ENCODE measurements at regions not wholly inside any gene's neighbourhood (a gene's known extent, or its start where the extent isn't known, plus 50 kb on each side); places are given as distances from the start of the nearest gene placed in this dataset.

DNA sequence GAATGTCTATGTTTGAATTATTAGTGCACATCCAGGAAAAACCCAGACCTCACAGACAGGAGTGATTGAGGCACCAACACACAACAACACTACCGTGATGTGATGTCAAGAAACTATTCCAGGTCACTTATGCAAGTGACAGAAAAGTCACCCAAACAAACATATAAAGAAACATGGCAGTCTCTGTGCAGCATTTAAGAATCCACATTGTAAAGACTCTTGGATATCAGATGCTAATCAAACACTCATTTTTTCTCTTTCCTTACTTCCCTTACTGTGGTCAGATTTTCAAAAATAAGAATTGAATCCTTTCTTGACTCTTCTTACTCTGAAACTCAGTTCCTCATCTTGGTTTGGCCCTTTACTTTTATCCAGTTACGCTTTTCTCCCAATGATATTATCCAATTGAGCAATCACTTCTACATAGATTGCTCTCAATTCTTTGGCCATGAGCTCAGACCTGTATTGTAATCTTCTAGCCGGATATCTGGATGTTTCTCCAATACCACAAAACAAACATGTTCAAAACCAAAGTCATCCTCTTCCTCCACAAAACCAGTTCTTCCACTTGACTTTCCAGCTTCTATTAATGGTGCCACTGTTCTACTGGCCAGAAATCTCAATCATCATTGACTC is 115.4 kb downstream of the DUSP6 start:
- ATAC-seq (ENCODE audit: insufficient number of reproducible peaks, low FRiP score, low read depth) = no peak
- TF ChIP-seq, protein P1, sequence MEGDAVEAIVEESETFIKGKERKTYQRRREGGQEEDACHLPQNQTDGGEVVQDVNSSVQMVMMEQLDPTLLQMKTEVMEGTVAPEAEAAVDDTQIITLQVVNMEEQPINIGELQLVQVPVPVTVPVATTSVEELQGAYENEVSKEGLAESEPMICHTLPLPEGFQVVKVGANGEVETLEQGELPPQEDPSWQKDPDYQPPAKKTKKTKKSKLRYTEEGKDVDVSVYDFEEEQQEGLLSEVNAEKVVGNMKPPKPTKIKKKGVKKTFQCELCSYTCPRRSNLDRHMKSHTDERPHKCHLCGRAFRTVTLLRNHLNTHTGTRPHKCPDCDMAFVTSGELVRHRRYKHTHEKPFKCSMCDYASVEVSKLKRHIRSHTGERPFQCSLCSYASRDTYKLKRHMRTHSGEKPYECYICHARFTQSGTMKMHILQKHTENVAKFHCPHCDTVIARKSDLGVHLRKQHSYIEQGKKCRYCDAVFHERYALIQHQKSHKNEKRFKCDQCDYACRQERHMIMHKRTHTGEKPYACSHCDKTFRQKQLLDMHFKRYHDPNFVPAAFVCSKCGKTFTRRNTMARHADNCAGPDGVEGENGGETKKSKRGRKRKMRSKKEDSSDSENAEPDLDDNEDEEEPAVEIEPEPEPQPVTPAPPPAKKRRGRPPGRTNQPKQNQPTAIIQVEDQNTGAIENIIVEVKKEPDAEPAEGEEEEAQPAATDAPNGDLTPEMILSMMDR (IDR thresholded peaks at IDR 0.05) = no peak
- H3K4me3 ChIP-seq = no peak overlapping the region
- H3K27me3 ChIP-seq (replicated peaks; ENCODE audit: insufficient read depth) = no peaks in the 10 kb centered on the region
- H3K27ac ChIP-seq = no peak overlapping the region
- no peaks in the 10 kb centered on the region for H3K9me3 ChIP-seq
- no peaks in the 10 kb centered on the region for H3K36me3 ChIP-seq
- no peak for DNase-seq (ENCODE audit: low spot score)
- H3K4me1 ChIP-seq (ENCODE audit: control insufficient read depth in 1 of 2, low read depth in 2 of 2) = peaks cover 8 to 11% of the 10 kb centered on the region in 2 donors

DNA sequence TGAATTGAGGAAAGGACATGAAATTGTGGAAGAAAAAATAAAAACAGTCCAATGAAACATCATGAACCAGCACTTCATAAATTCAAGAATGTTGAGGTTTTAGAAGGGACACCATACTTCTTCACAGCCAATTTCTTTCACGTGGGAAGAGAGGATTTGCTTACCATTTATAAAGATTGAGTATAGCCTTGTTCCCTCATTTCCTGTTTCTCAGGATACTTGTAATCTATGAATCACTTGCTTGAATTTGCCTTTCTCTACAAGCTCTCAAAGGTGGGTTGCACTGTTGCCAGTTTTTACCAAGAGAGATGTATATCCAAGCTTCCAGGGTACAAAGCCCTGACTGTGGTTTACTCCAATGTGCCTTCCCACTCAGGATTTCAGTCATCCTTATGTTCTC is 116.1 kb downstream of the DUSP6 start:
- Histone ChIP-seq H3K27me3 (replicated peaks; ENCODE audit: insufficient read depth) (no peaks in the 10 kb centered on the region), H3K9me3 (no peaks in the 10 kb centered on the region), H3K36me3 (no peaks in the 10 kb centered on the region), H3K4me1 (ENCODE audit: control insufficient read depth in 1 of 2, low read depth in 2 of 2) (peaks cover 8 to 11% of the 10 kb centered on the region in 2 donors), H3K27ac (no peak overlapping the region), H3K4me3 (no peak overlapping the region)
- DNase-seq (ENCODE audit: low spot score) (no peak), ATAC-seq (ENCODE audit: insufficient number of reproducible peaks, low FRiP score, low read depth) (no peak)
- TF ChIP-seq, protein P1 (IDR thresholded peaks at IDR 0.05) = no peak

DNA sequence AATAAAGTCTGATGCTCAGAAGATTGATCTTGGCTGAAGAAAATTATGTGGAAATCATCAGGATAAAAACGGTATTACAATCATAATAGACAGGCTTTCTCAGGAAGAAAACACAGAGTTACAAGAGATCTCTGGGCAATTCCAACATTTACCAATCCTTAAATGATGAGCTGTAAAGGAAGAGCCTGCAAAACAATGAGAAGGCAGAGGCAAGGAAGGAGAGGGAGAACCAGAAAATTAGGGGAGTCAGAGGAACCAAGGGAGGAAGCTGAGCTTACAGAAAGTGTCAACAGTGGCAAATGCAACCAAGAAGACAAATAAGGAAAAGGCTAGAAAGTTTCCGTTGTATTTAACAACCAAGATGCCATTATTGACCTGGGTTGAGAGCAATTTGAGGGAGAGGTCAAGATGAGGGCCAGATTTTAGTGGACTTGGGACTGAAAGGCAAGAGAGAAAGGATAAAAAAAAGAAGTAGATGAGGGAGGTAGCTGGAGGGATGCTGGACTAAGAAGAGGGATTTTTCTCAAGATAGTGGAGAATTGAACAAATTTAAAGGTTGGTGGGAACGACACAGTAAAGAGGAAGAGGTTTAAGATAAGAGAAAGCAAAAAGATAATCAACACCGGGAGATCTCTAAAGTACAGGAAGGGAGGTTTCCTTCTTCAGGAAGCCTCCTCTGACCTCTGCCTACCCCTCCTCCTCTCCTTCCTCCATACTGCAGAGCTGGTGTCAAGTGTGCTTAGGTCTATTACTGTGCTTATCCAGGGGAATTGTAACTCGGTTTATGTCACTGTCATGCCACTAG is 116.9 kb downstream of the DUSP6 start:
- no peak for DNase-seq (ENCODE audit: low spot score)
- H3K36me3 ChIP-seq = no peaks in the 10 kb centered on the region
- no peaks in the 10 kb centered on the region for H3K27me3 ChIP-seq (replicated peaks; ENCODE audit: insufficient read depth)
- H3K9me3 ChIP-seq = no peaks in the 10 kb centered on the region
- H3K4me1 ChIP-seq (ENCODE audit: control insufficient read depth in 1 of 2, low read depth in 2 of 2) = peaks cover 8 to 11% of the 10 kb centered on the region in 2 donors
- no peak overlapping the region for H3K4me3 ChIP-seq
- TF ChIP-seq, protein P1 (IDR thresholded peaks at IDR 0.05) = no peak
- no peak for ATAC-seq (ENCODE audit: insufficient number of reproducible peaks, low FRiP score, low read depth)
- H3K27ac ChIP-seq = no peak overlapping the region

DNA sequence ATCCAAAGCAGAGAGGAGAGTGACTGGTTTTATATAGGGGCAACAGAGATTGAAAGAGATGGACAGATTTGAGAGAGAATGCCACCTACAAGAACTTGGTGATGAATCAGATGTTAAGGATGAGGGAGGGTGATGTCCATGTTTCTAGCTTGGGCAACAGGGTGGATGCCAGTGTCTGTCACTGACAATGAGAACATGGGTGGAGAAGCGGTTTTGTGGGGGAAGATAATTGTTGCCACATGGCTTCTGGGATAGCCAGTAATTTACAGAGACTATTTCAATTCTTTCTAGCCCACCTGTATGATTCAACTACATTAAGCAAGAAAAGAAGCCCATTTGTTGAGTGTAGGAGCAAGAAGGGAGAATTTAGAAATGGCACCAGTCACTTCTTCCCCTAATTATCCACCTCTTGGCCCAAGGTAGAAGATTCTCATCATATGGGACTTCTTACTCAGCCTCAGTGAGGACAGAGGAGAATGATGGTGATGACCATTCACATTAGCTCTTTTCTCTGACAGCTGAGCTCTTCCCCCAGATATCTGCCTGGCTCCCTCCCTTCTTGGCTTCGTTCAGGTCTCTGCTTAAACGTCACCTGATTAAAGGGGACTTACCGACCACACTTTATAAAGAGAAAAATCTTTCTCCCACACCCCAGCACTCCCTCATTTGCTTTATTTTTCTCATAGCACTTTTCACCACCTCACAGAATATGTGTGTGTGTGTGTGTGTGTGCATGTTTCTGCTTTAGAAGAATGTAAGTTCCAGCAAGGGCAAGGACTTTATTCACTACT is 117.8 kb downstream of the DUSP6 start:
- DNase-seq (ENCODE audit: low spot score) (no peak), ATAC-seq (ENCODE audit: insufficient number of reproducible peaks, low FRiP score, low read depth) (no peak)
- H3K4me1 ChIP-seq (ENCODE audit: control insufficient read depth in 1 of 2, low read depth in 2 of 2) = peaks cover 8 to 11% of the 10 kb centered on the region in 2 donors
- no peaks in the 10 kb centered on the region for H3K27me3 ChIP-seq (replicated peaks; ENCODE audit: insufficient read depth)
- H3K4me3 ChIP-seq = no peak overlapping the region
- TF ChIP-seq, protein P1 (IDR thresholded peaks at IDR 0.05) = no peak
- H3K36me3 ChIP-seq = no peaks in the 10 kb centered on the region
- H3K9me3 ChIP-seq = no peaks in the 10 kb centered on the region
- no peak overlapping the region for H3K27ac ChIP-seq

DNA sequence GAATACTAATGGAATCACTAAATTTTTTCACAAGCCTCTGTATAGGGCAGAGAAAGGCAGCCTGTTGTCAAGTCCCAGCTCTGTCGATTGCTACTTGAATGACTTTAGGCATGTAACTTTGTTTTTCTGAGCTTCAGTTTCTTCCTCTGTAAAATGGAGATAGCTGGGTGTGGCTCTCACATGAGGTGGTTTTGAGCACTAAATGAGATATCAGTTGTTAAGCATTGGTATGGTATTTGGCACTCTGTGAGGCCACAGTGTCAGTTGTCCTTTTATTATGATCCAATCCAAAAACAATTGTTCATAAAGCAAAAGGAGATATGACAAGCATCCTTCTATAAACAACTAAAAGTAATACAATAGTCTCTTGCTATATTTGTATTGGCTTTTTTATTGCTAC is 120.6 kb downstream of the DUSP6 start:
- ATAC-seq (ENCODE audit: insufficient number of reproducible peaks, low FRiP score, low read depth) (no peak), DNase-seq (ENCODE audit: low spot score) (no peak)
- no peaks in the 10 kb centered on the region for H3K4me1 ChIP-seq (ENCODE audit: control insufficient read depth in 1 of 2, low read depth in 2 of 2)
- TF ChIP-seq, protein P1 (IDR thresholded peaks at IDR 0.05) = no peak
- no peaks in the 10 kb centered on the region for H3K36me3 ChIP-seq
- H3K4me3 ChIP-seq = no peak overlapping the region
- no peaks in the 10 kb centered on the region for H3K27me3 ChIP-seq (replicated peaks; ENCODE audit: insufficient read depth)
- no peaks in the 10 kb centered on the region for H3K9me3 ChIP-seq
- H3K27ac ChIP-seq = no peak overlapping the region

All from thoracic aorta (tissue), 2 donors.